ENCODE measurements at regions not wholly inside any gene's neighbourhood (a gene's known extent, or its start where the extent isn't known, plus 50 kb on each side); places are given as distances from the start of the nearest gene placed in this dataset.
A peak's percentile ranks its signal among the peaks of the same experiment; 100 is the strongest.

DNA sequence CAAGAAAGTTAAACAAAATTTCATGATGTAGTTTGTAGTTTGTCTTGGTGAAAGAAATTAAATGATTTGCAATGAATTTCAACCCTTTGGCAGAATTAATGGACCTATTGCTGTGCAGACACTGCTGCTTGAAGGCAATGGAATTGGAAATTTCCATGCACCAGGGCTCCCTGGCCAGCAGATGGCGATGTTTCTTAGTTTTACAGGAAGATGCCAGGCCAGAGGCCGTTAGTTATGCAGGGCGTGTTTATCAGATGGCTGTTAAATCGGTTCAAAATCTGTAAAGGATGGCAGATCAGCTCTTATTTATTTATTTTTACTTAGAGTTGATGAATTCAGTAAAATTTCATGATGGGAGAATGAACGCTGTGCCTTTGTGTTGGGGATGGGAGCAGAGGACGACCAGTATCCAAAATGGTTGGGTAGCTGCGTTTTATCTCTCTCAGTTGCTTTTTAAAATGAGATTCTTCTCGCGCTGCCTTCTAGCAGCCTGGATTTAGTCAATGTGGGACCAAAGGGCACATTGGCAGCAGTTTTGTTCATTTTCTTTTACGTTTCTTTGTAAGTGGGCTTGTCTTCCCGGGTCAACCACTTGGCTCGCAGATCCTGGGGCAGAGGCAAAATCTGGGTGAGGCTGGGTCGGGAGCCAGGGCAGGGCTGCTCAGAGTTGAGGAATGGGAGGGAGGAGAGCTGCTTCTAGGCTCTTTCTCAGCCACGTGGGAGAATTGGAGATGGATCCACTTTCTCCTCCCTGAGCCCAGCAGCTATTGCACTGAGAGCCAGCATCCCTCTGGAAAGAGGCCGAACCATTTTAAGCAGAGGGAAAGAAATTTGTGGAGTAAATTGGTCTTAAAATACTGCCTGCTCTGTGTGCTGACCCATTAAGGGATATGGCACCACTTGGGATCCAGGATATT lies 344.0 kb downstream of the PIK3C3 start:
- H3K4me3 ChIP-seq: no peak overlapping the region
- ChIA-PET CTCF (interaction anchor here (0.6 to 2.3 kb wide), 17 partner anchors 9 to 1300 kb away, joined by 3 to 11 read pairs (median 4); no protein-coding TSS in a partner anchor), POLR2A (no interaction called here)
- H3K27ac ChIP-seq: no peak overlapping the region
- no peaks in the 10 kb centered on the region for H3K9me3 ChIP-seq
- DNase-seq (ENCODE audit: low read depth in 1 of 2, low spot score in 1 of 2) (peak; percentile 15 to 56), ATAC-seq (peak in 1 of 2 experiments; percentile 86; a peak in 4 of 6 replicates), FAIRE-seq (no peak)
- TF ChIP-seq HDAC2 (IDR thresholded peaks at IDR 0.05) (no peak), FOSL2 (IDR thresholded peaks at IDR 0.05) (no peak), FOSL2 (CRISPR knock-in tag; IDR thresholded peaks at IDR 0.05) (no peak), CEBPB (IDR thresholded peaks at IDR 0.05) (no peak), FOSB (CRISPR knock-in tag; IDR thresholded peaks at IDR 0.05) (no peak), KDM1A (IDR thresholded peaks at IDR 0.05; ENCODE audit: low read depth) (no peak), ZFP36 (IDR thresholded peaks at IDR 0.05; ENCODE audit: borderline replicate concordance, partially characterized antibody) (no peak), SMC3 (IDR thresholded peaks at IDR 0.05) (peak; percentile 53), CBX8 (IDR thresholded peaks at IDR 0.05) (no peak), PHF8 (IDR thresholded peaks at IDR 0.05; ENCODE audit: borderline replicate concordance, low read depth) (no peak), RAD21 (conservative IDR thresholded peaks at IDR 0.05 in 1 of 2, IDR thresholded peaks at IDR 0.05 in 1 of 2) (peak; percentile 55 to 63), JUNB (IDR thresholded peaks at IDR 0.05) (no peak)
- TF ChIP-seq, protein P1, sequence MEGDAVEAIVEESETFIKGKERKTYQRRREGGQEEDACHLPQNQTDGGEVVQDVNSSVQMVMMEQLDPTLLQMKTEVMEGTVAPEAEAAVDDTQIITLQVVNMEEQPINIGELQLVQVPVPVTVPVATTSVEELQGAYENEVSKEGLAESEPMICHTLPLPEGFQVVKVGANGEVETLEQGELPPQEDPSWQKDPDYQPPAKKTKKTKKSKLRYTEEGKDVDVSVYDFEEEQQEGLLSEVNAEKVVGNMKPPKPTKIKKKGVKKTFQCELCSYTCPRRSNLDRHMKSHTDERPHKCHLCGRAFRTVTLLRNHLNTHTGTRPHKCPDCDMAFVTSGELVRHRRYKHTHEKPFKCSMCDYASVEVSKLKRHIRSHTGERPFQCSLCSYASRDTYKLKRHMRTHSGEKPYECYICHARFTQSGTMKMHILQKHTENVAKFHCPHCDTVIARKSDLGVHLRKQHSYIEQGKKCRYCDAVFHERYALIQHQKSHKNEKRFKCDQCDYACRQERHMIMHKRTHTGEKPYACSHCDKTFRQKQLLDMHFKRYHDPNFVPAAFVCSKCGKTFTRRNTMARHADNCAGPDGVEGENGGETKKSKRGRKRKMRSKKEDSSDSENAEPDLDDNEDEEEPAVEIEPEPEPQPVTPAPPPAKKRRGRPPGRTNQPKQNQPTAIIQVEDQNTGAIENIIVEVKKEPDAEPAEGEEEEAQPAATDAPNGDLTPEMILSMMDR (IDR thresholded peaks at IDR 0.05): peak; percentile 58
- H3K4me1 ChIP-seq: no peaks in the 10 kb centered on the region
- WGBS (ENCODE audit: missing lambda C conversion rate): 35% methylated on average over 12 of the region's 15 CpGs
- no peak overlapping the region for H3K4me2 ChIP-seq

DNA sequence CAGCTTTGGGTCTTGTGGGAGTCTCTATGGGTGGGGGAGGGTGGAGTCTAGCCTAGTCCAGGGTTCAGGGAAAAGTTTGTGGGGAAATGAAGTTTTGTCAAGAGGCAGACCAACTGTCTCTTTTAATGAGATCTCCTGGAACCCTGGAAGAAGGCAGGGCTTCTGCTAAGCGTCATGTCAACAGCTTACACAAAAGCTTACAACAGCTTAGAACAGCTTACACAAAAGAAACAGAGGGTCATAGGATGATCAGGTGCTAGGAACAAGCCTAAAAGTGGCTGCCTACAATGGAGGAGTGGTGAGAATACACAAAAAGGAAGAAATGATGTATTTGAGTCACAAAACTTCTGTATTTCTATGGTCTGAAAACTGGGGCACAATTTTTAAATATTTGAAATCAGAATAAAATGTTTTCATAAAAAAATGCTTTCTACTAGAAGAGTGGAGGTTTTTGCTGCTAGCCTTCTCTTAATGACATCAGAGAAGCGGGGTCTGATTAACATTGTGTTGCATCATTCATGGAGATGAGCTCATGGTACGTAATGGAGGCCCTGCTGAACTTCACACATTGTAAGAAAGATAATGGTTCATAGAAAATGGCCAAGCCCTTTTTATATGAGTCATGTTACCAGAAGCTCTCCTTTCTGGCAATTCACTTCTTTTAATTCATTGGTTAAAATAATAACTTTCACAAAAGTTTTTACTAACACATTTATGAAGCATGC lies 351.0 kb downstream of the PIK3C3 start:
- POLR2A ChIA-PET: no interaction called here
- Histone ChIP-seq H3K4me3 (no peak overlapping the region), H3K9me3 (no peaks in the 10 kb centered on the region), H3K27ac (no peak overlapping the region), H3K4me2 (no peak overlapping the region), H3K4me1 (no peaks in the 10 kb centered on the region)
- ATAC-seq (no peak), DNase-seq (ENCODE audit: low read depth in 1 of 2, low spot score in 1 of 2) (no peak), FAIRE-seq (no peak)
- TF ChIP-seq HOXA7 (CRISPR knock-in tag; IDR thresholded peaks at IDR 0.05) (no peak), SREBF2 (IDR thresholded peaks at IDR 0.05) (no peak), EHMT2 (IDR thresholded peaks at IDR 0.05; ENCODE audit: low read depth) (no peak), RCOR1 (IDR thresholded peaks at IDR 0.05; ENCODE audit: low read depth, low read length) (no peak), CBX2 (IDR thresholded peaks at IDR 0.05; ENCODE audit: borderline replicate concordance, low read depth) (no peak), NPAS2 (CRISPR knock-in tag; IDR thresholded peaks at IDR 0.05; ENCODE audit: borderline replicate concordance) (no peak), NR3C1 (IDR thresholded peaks at IDR 0.05) (no peak), ZNF302 (CRISPR knock-in tag; IDR thresholded peaks at IDR 0.05) (no peak), ZC3H11A (IDR thresholded peaks at IDR 0.05) (no peak), CEBPB (IDR thresholded peaks at IDR 0.05) (no peak), FOXS1 (CRISPR knock-in tag; IDR thresholded peaks at IDR 0.05) (no peak), MYC (IDR thresholded peaks at IDR 0.05; ENCODE audit: borderline replicate concordance, low read length) (no peak), MAFK (IDR thresholded peaks at IDR 0.05; ENCODE audit: partially characterized antibody) (no peak), CBX8 (IDR thresholded peaks at IDR 0.05) (no peak), MAZ (IDR thresholded peaks at IDR 0.05; ENCODE audit: borderline replicate concordance, low read depth, low read length) (no peak), RNF2 (IDR thresholded peaks at IDR 0.05; ENCODE audit: borderline replicate concordance, low read depth) (no peak), NFE2L2 (conservative IDR thresholded peaks at IDR 0.05; ENCODE audit: low read length) (no peak)
- TF ChIP-seq, protein P2, sequence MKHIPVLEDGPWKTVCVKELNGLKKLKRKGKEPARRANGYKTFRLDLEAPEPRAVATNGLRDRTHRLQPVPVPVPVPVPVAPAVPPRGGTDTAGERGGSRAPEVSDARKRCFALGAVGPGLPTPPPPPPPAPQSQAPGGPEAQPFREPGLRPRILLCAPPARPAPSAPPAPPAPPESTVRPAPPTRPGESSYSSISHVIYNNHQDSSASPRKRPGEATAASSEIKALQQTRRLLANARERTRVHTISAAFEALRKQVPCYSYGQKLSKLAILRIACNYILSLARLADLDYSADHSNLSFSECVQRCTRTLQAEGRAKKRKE (CRISPR knock-in tag; IDR thresholded peaks at IDR 0.05; ENCODE audit: low read depth): no peak
- TF ChIP-seq, protein P3, sequence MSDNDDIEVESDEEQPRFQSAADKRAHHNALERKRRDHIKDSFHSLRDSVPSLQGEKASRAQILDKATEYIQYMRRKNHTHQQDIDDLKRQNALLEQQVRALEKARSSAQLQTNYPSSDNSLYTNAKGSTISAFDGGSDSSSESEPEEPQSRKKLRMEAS (IDR thresholded peaks at IDR 0.05): no peak
- TF ChIP-seq, protein P4, sequence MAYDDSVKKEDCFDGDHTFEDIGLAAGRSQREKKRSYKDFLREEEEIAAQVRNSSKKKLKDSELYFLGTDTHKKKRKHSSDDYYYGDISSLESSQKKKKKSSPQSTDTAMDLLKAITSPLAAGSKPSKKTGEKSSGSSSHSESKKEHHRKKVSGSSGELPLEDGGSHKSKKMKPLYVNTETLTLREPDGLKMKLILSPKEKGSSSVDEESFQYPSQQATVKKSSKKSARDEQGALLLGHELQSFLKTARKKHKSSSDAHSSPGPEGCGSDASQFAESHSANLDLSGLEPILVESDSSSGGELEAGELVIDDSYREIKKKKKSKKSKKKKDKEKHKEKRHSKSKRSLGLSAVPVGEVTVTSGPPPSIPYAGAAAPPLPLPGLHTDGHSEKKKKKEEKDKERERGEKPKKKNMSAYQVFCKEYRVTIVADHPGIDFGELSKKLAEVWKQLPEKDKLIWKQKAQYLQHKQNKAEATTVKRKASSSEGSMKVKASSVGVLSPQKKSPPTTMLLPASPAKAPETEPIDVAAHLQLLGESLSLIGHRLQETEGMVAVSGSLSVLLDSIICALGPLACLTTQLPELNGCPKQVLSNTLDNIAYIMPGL (CRISPR knock-in tag; IDR thresholded peaks at IDR 0.05; ENCODE audit: borderline replicate concordance): no peak
- CTCF ChIA-PET: interaction anchor here (0.6 kb wide), 1 partner anchor 234 kb away, joined by 3 read pairs; no protein-coding TSS in a partner anchor
- WGBS (ENCODE audit: missing lambda C conversion rate): 4% methylated on average over 3 of the region's 3 CpGs
